A549 (cell line): ENCODE measurements at regions not wholly inside any gene's neighbourhood (a gene's known extent, or its start where the extent isn't known, plus 50 kb on each side); places are given as distances from the start of the nearest gene placed in this dataset.

Experiments
- ATAC-seq, 2 experiments: fragments of 200-7000 bp in 1 of 2; fragments of >200 bp in 1 of 2; cut with Nextera tagmentation in 1 of 2; cut with Tn5 transposase in 1 of 2; 3 replicates each; pipeline versions ENCODE4 v1.8.0 to v1.9.1; 2018 to 2020; ENCODE audit warnings: mild to moderate bottlenecking in 1 of 2, moderate library complexity in 1 of 2
- CTCF ChIA-PET: fragments of 300-600 bp; sonication (Branson Sonifier 250); formaldehyde crosslinking; extraction: SDS; loops from one replicate; lab custom pipeline; 2021; ENCODE audit warnings: antibody characterized with exemption, inconsistent platforms; lab: Yijun Ruan, JAX
- POLR2A ChIA-PET: fragments of 350-600 bp; formaldehyde crosslinking; extraction: SDS; loops from one replicate; lab custom pipeline; 2021; ENCODE audit warnings: antibody characterized with exemption, inconsistent platforms; lab: Yijun Ruan, JAX
- DNase-seq, 2 experiments: peaks; one replicate each; pipeline versions ENCODE4 v3.0.0 to v3.0.0-alpha.2; 2011 to 2016; ENCODE audit warnings: low read depth in 1 of 2, low spot score in 1 of 2
- FAIRE-seq: peaks from 2 replicates; lab custom pipeline; 2011; peaks lifted over from hg19 to GRCh38; lab: Jason Lieb, UNC
- H3K27ac ChIP-seq, 2 experiments: fragments of >200 bp; sonication (Bioruptor Twin); formaldehyde crosslinking; 3 replicates each; pipeline ENCODE4 v1.5.1; 2016 to 2017
- H3K4me1 ChIP-seq: fragments of >200 bp; sonication (Bioruptor Twin); formaldehyde crosslinking; 3 replicates; pipeline ENCODE4 v1.6.1; 2016
- H3K4me2 ChIP-seq: fragments of >200 bp; sonication (Bioruptor Twin); formaldehyde crosslinking; 3 replicates; pipeline ENCODE4 v1.6.1; 2016
- H3K4me3 ChIP-seq: fragments of >200 bp; sonication (Bioruptor Twin); formaldehyde crosslinking; 3 replicates; pipeline ENCODE4 v1.5.1; 2016
- H3K9me3 ChIP-seq: fragments of >200 bp; sonication (Bioruptor Twin); formaldehyde crosslinking; 3 replicates; pipeline ENCODE4 v1.6.1; 2016
- BHLHE40 ChIP-seq: IDR thresholded peaks from 2 replicates; pipeline ENCODE4 v1.6.1; 2012; ENCODE audit warnings: low read depth, low read length, inconsistent platforms
- CBX2 ChIP-seq: fragments of 200-600 bp; sonication (generic); IDR thresholded peaks from 2 replicates; pipeline ENCODE4 v1.6.1; 2016; ENCODE audit warnings: low read depth, mild to moderate bottlenecking, borderline replicate concordance
- CHD2 ChIP-seq: fragments of 150-350 bp; IDR thresholded peaks from 2 replicates; pipeline ENCODE4 v1.6.1; 2014; ENCODE audit warnings: low read length; ENCODE audit not compliant: partially characterized antibody
- CTCF ChIP-seq: fragments of >200 bp; sonication (Bioruptor Twin); formaldehyde crosslinking; IDR thresholded peaks from 3 replicates; pipeline ENCODE4 v1.5.1; 2016
- EHMT2 ChIP-seq: fragments of 200-600 bp; sonication (generic); IDR thresholded peaks from 2 replicates; pipeline ENCODE4 v1.6.1; 2016; ENCODE audit warnings: antibody characterized with exemption, low read depth, mild to moderate bottlenecking, moderate library complexity
- ELK1 ChIP-seq: fragments of 150-350 bp; IDR thresholded peaks from 2 replicates; pipeline ENCODE4 v1.6.1; 2014; ENCODE audit warnings: low read depth, mild to moderate bottlenecking, low read length
- EP300 ChIP-seq, 2 experiments: fragments of >200 bp; sonication (Bioruptor Twin); formaldehyde crosslinking; IDR thresholded peaks; 2 replicates in 1 of 2; 3 replicates in 1 of 2; pipeline ENCODE4 v1.6.1; 2016 to 2017
- FOSL2 ChIP-seq, 2 experiments: fragments of 450-650 bp in 1 of 2; fragments of >200 bp in 1 of 2; sonication (Bioruptor Twin) in 1 of 2; formaldehyde crosslinking; IDR thresholded peaks; 2 replicates each; pipeline versions ENCODE4 v1.5.0 to v1.6.1; 2016 to 2020; ENCODE audit warnings: mild to moderate bottlenecking in 1 of 2, moderate library complexity in 1 of 2
- HOXB13 ChIP-seq: fragments of 250-450 bp; sonication (Bioruptor Pico); IDR thresholded peaks from 2 replicates; pipeline ENCODE4 v1.5.0; 2020; ENCODE audit warnings: low read depth, mild to moderate bottlenecking, moderate library complexity
- JUN ChIP-seq, 2 experiments: fragments of >200 bp; sonication (Bioruptor Twin); formaldehyde crosslinking; IDR thresholded peaks; 2 replicates in 1 of 2; 3 replicates in 1 of 2; pipeline ENCODE4 v1.6.1; 2016 to 2017
- KDM5A ChIP-seq: fragments of 200-600 bp; sonication (generic); IDR thresholded peaks from 2 replicates; pipeline ENCODE4 v1.6.1; 2016; ENCODE audit warnings: antibody characterized with exemption, mild to moderate bottlenecking
- MYC ChIP-seq: IDR thresholded peaks from 2 replicates; pipeline ENCODE4 v1.6.1; 2012; ENCODE audit warnings: mild to moderate bottlenecking, inconsistent platforms, low read length, improper control_type of control experiment, borderline replicate concordance
- NR3C1 ChIP-seq: fragments of >200 bp; sonication (Bioruptor Twin); formaldehyde crosslinking; IDR thresholded peaks from 3 replicates; pipeline ENCODE4 v1.6.1; 2017
- POLR2A ChIP-seq: IDR thresholded peaks from 2 replicates; pipeline ENCODE4 v1.6.1; 2012; ENCODE audit warnings: mild to moderate bottlenecking, low read length
- POLR2AphosphoS2 ChIP-seq: conservative IDR thresholded peaks from 2 replicates; pipeline ENCODE4 v1.6.1; 2012; ENCODE audit warnings: low read length, improper control_type of control experiment, inconsistent platforms
- RNF2 ChIP-seq: fragments of 200-600 bp; sonication (generic); IDR thresholded peaks from 2 replicates; pipeline ENCODE4 v1.6.1; 2016; ENCODE audit warnings: low read depth, mild to moderate bottlenecking, antibody characterized with exemption, moderate library complexity, borderline replicate concordance
- SREBF2 ChIP-seq: fragments of 450-650 bp; IDR thresholded peaks from 2 replicates; pipeline ENCODE4 v1.6.1; 2014; ENCODE audit warnings: mild to moderate bottlenecking, moderate library complexity
- TP53 ChIP-seq: fragments of 250-450 bp; sonication (Bioruptor Pico); IDR thresholded peaks from 2 replicates; pipeline ENCODE4 v1.5.0; 2021; ENCODE audit warnings: mild to moderate bottlenecking, moderate library complexity
- WGBS: methylation state at CpG from one replicate; pipeline ENCODE4 v1.1.6; 2017; ENCODE audit errors: missing lambda C conversion rate; 5-methylcytosine and 5-hydroxymethylcytosine counted together
- TF ChIP-seq, protein P1 (sequence below): fragments of 200-600 bp; sonication (generic); IDR thresholded peaks from 2 replicates; pipeline ENCODE4 v1.6.1; 2016; ENCODE audit warnings: antibody characterized with exemption, mild to moderate bottlenecking, moderate library complexity
- TF ChIP-seq, protein P2 (sequence below): IDR thresholded peaks from 2 replicates; pipeline ENCODE4 v1.6.1; 2012; ENCODE audit warnings: low read depth, borderline replicate concordance

- Histone ChIP-seq H3K4me3 (no peak overlapping the region), H3K27ac (no peak overlapping the region), H3K9me3 (0 out of 3 replicates have a peak, but pooled peaks cover 6% of the 10 kb centered on the region), H3K4me1 (0 out of 3 replicates have a peak, but pooled peaks cover 2% of the 10 kb centered on the region), H3K4me2 (no peak overlapping the region)
- DNase-seq (no peak), ATAC-seq (no peak), FAIRE-seq (no peak)
- ChIA-PET POLR2A (interaction anchor here (1.2 kb wide), 1 partner anchor 23 kb away, joined by 3 read pairs; no protein-coding TSS in a partner anchor), CTCF (interaction anchor here (1.0 kb wide), 1 partner anchor 245 kb away, joined by 3 read pairs; no protein-coding TSS in a partner anchor)
- TF ChIP-seq JUN (IDR thresholded peaks at IDR 0.05) (no peak), ELK1 (no peak), NR3C1 (no peak)
- WGBS = 83% methylated on average over 3 of the region's 3 CpGs
Observed at GRCh38 chr3:194025951-194026350, 110.0 kb upstream of the HES1 start.

DNA sequence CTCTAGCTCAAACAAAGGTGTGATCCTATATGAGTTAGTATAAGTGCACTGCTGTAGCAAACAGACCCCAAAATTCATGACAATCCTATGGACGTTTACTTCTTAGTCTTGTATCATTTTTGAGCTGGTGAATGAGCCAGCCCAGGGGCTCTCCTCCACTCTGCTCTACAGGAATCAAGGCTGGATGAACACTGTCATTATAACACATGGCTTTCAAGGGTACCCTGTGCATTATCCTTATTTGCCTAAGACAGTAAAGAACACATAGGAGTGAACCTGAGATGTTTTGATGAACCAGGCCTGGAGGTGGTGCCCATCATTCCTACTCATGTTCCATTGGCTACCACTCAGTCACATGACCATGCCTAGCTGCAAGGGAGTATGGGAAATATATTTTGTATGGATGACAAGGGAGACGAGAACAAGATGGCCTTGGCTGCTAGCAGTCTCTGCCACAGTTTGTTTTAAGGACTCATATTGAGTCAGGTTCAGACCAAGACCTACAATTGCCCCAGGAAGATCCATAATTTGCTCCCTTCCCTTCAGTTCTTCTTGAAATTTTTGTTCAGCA, 107.4 kb upstream of the HES1 start:
- no peak for DNase-seq
- H3K4me3 ChIP-seq = no peak overlapping the region
- WGBS = 55% methylated on average over 2 of the region's 2 CpGs
- FAIRE-seq = no peak
- no peak overlapping the region for H3K27ac ChIP-seq
- ChIA-PET CTCF (interaction anchor here (0.7 to 1.3 kb wide), 2 partner anchors 24 to 287 kb away, joined by 3 to 4 read pairs; no protein-coding TSS in a partner anchor), POLR2A (no interaction called here)
- no peak overlapping the region for H3K4me2 ChIP-seq
- ATAC-seq = no peak
- no peaks in the 10 kb centered on the region for H3K4me1 ChIP-seq
- TF ChIP-seq BHLHE40 = no peak
- TF ChIP-seq, protein P1, sequence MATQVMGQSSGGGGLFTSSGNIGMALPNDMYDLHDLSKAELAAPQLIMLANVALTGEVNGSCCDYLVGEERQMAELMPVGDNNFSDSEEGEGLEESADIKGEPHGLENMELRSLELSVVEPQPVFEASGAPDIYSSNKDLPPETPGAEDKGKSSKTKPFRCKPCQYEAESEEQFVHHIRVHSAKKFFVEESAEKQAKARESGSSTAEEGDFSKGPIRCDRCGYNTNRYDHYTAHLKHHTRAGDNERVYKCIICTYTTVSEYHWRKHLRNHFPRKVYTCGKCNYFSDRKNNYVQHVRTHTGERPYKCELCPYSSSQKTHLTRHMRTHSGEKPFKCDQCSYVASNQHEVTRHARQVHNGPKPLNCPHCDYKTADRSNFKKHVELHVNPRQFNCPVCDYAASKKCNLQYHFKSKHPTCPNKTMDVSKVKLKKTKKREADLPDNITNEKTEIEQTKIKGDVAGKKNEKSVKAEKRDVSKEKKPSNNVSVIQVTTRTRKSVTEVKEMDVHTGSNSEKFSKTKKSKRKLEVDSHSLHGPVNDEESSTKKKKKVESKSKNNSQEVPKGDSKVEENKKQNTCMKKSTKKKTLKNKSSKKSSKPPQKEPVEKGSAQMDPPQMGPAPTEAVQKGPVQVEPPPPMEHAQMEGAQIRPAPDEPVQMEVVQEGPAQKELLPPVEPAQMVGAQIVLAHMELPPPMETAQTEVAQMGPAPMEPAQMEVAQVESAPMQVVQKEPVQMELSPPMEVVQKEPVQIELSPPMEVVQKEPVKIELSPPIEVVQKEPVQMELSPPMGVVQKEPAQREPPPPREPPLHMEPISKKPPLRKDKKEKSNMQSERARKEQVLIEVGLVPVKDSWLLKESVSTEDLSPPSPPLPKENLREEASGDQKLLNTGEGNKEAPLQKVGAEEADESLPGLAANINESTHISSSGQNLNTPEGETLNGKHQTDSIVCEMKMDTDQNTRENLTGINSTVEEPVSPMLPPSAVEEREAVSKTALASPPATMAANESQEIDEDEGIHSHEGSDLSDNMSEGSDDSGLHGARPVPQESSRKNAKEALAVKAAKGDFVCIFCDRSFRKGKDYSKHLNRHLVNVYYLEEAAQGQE = no peak
- TF ChIP-seq CHD2 = no peak
- TF ChIP-seq FOSL2 (IDR thresholded peaks at IDR 0.05) = no peak
- no peak for TF ChIP-seq FOSL2 (CRISPR knock-in tag; IDR thresholded peaks at IDR 0.05)
- TF ChIP-seq POLR2A = no peak
- TF ChIP-seq JUN (IDR thresholded peaks at IDR 0.05) = no peak
- TF ChIP-seq NR3C1 = no peak
- no peak for TF ChIP-seq RNF2
- no peak for TF ChIP-seq TP53 (CRISPR knock-in tag)
- TF ChIP-seq, protein P2, sequence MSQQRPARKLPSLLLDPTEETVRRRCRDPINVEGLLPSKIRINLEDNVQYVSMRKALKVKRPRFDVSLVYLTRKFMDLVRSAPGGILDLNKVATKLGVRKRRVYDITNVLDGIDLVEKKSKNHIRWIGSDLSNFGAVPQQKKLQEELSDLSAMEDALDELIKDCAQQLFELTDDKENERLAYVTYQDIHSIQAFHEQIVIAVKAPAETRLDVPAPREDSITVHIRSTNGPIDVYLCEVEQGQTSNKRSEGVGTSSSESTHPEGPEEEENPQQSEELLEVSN = no peak
- no peak for TF ChIP-seq HOXB13 (CRISPR knock-in tag)
- no peak for TF ChIP-seq SREBF2
- TF ChIP-seq MYC = no peak
- TF ChIP-seq CTCF = no peak
- H3K9me3 ChIP-seq = 0 out of 3 replicates have a peak, but pooled peaks cover 6% of the 10 kb centered on the region

DNA sequence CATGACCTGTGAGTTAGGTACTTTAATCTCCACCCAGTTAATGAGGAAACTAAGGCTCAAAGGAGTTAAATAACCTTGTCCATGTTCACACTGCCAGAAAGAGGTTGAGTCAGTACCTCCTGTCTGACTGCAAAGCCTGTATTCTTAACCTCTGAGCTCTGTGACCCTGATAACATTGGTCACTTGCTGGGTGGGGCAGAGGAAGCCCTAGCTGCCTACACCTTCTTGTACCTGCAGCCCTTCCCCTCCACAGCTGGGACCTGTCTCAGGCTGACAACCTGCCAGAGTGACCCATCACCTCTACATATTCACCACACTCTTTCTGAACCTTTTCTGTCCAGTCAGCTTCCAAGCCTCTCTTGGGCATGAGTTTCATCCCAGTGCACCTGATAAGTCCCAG, 106.1 kb upstream of the HES1 start:
- H3K9me3 ChIP-seq = 0 out of 3 replicates have a peak, but pooled peaks cover 6% of the 10 kb centered on the region
- ChIA-PET POLR2A (no interaction called here), CTCF (interaction anchor here (1.1 kb wide), 1 partner anchor 54 kb away, joined by 3 read pairs; no protein-coding TSS in a partner anchor)
- no peak overlapping the region for H3K27ac ChIP-seq
- ATAC-seq = no peak
- no peak for FAIRE-seq
- TF ChIP-seq EHMT2 (no peak), CBX2 (no peak), POLR2AphosphoS2 (no peak), KDM5A (no peak), EP300 (IDR thresholded peaks at IDR 0.05) (no peak)
- no peak overlapping the region for H3K4me3 ChIP-seq
- no peak overlapping the region for H3K4me2 ChIP-seq
- H3K4me1 ChIP-seq = no peaks in the 10 kb centered on the region
- DNase-seq = no peak
